HL-60 (cell line): ENCODE measurements at regions not wholly inside any gene's neighbourhood (a gene's known extent, or its start where the extent isn't known, plus 50 kb on each side); places are given as distances from the start of the nearest gene placed in this dataset.

Experiments used
- DNase-seq, 2 experiments: peaks; one replicate each; pipeline ENCODE4 v3.0.0-alpha.2; 2010 to 2020; ENCODE audit warnings: low read depth in 1 of 2, low spot score in 1 of 2
- H3K27ac ChIP-seq: fragments of 250-450 bp; sonication (Bioruptor Pico); replicated peaks from 2 replicates; pipeline ENCODE4 v1.5.1; 2020; ENCODE audit warnings: mild to moderate bottlenecking, moderate library complexity
- H3K27me3 ChIP-seq: fragments of 250-450 bp; sonication (Bioruptor Pico); 2 replicates; pipeline ENCODE4 v1.5.1; 2021; ENCODE audit warnings: mild to moderate bottlenecking, moderate library complexity; ENCODE audit not compliant: insufficient read depth, poor library complexity, severe bottlenecking
- H3K4me3 ChIP-seq: replicated peaks from 2 replicates; pipeline ENCODE4 v1.5.1; 2011; ENCODE audit warnings: mild to moderate bottlenecking, control low read depth, low read length; ENCODE audit not compliant: insufficient read depth
- CTCF ChIP-seq: IDR thresholded peaks from one replicate; pipeline ENCODE4 v1.5.1; 2011; ENCODE audit warnings: low read length, control low read depth, inconsistent platforms; ENCODE audit not compliant: insufficient read depth
- GABPA ChIP-seq: IDR thresholded peaks from 2 replicates; pipeline ENCODE4 v1.6.1; 2012; ENCODE audit warnings: low read depth
- POLR2AphosphoS5 ChIP-seq: IDR thresholded peaks from 2 replicates; pipeline ENCODE4 v1.6.1; 2012; ENCODE audit warnings: low read depth
- REST ChIP-seq: IDR thresholded peaks from 2 replicates; pipeline ENCODE4 v1.6.1; 2012; ENCODE audit warnings: low read depth; ENCODE audit not compliant: insufficient replicate concordance
- SPI1 ChIP-seq: IDR thresholded peaks from 2 replicates; pipeline ENCODE4 v1.6.1; 2012; ENCODE audit warnings: low read depth, mild to moderate bottlenecking, borderline replicate concordance

- Histone ChIP-seq H3K27ac (no peak overlapping the region), H3K27me3 (peaks cover 4% of the 10 kb centered on the region), H3K4me3 (no peak overlapping the region)
- no peak for TF ChIP-seq SPI1
- TF ChIP-seq REST = no peak
- TF ChIP-seq POLR2AphosphoS5 = no peak
- no peak for TF ChIP-seq CTCF
- TF ChIP-seq GABPA = no peak
- DNase-seq = no peak
Measured at GRCh38 chr13:106403280-106403679, 132.2 kb downstream of the EFNB2 start.

GRCh38 chr13:106402866-106403265 is 132.6 kb downstream of the EFNB2 start:
- Histone ChIP-seq H3K27ac (no peak overlapping the region), H3K27me3 (peaks cover 3% of the 10 kb centered on the region), H3K4me3 (no peak overlapping the region)
- DNase-seq = no peak
- no peak for TF ChIP-seq SPI1
- no peak for TF ChIP-seq REST
- TF ChIP-seq GABPA = no peak
- no peak for TF ChIP-seq CTCF
- no peak for TF ChIP-seq POLR2AphosphoS5

- Histone ChIP-seq H3K27me3 (no peaks in the 10 kb centered on the region), H3K27ac (no peak overlapping the region), H3K4me3 (no peak overlapping the region)
- no peak for DNase-seq
- TF ChIP-seq REST = no peak
- no peak for TF ChIP-seq GABPA
- no peak for TF ChIP-seq SPI1
- no peak for TF ChIP-seq POLR2AphosphoS5
Measured at GRCh38 chr13:106401081-106401480, 134.4 kb downstream of the EFNB2 start.

- no peaks in the 10 kb centered on the region for H3K27me3 ChIP-seq
- no peak overlapping the region for H3K27ac ChIP-seq
- H3K4me3 ChIP-seq = no peak overlapping the region
- DNase-seq = no peak
- TF ChIP-seq GABPA (no peak), SPI1 (no peak), REST (no peak), POLR2AphosphoS5 (no peak), CTCF (no peak)
Measured at GRCh38 chr13:106400289-106400688, 135.2 kb downstream of the EFNB2 start.
